AML-193 (cell line): ENCODE measurements at regions not wholly inside any gene's neighbourhood (a gene's known extent, or its start where the extent isn't known, plus 50 kb on each side); places are given as distances from the start of the nearest gene placed in this dataset.

Source experiments
- DNase-seq, 2 experiments: peaks; one replicate each; lab custom pipeline; 2025; lab: John Stamatoyannopoulos, UW

DNA sequence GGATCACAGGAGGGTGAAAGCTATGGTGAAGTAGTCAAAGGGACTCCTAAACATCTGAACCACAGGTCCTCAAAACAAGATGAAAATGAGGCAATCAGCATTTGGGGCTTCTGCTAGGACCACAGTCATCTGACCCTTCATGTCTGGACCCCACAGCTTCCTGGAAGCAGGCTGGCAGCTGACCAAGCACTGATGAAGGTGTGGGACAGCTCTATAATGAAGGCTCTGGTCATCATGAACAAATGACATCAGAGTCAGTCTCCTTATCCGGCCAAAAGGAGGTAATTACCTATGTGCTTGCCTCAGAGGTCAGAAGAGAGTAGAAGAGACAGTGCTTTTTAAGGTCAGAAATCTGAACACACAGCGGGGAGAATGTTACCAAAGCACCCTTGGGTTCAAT is 101.2 kb upstream of the GNAO1 start:
- no peak for DNase-seq

DNA sequence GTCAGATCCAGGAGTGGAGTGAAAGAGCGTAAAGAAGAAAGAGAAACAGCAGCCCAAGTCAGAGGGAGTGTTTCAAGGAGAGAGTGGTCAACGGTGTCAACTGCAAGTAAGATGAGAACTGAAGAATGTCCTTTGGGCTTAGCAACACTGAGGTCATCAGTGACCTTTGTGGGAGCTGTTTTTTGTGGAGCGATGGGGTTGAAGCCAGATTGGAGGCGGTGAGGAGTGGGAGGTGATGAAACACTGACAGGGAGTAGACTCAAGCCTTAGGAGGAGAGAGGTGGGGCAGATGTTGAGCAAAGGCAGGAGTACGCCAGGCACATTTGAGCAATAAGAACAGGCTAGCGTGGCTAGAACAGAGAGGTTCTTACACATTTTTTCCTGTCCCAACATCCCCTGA is 103.7 kb upstream of the GNAO1 start:
- no peak for DNase-seq

DNA sequence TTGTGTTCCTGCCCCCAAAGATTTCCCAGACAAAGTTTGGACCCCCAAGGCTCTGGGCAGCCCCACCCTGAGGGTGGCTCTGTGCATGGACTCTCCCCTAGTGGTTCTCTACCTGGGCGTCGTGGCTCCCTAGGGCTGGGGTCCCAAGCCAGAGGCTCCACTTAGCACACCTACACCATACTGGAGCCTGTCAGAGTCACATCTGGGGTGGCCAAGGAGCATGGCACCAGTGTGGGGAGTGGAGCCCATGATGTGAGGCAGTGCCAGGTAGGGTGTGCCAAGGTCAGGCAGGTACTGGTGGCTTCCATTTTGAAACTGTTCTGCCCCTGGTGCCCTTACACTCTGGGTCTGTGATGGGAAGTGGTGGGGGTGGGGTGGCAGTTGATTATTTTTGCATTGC is 109.9 kb upstream of the GNAO1 start:
- no peak for DNase-seq

DNA sequence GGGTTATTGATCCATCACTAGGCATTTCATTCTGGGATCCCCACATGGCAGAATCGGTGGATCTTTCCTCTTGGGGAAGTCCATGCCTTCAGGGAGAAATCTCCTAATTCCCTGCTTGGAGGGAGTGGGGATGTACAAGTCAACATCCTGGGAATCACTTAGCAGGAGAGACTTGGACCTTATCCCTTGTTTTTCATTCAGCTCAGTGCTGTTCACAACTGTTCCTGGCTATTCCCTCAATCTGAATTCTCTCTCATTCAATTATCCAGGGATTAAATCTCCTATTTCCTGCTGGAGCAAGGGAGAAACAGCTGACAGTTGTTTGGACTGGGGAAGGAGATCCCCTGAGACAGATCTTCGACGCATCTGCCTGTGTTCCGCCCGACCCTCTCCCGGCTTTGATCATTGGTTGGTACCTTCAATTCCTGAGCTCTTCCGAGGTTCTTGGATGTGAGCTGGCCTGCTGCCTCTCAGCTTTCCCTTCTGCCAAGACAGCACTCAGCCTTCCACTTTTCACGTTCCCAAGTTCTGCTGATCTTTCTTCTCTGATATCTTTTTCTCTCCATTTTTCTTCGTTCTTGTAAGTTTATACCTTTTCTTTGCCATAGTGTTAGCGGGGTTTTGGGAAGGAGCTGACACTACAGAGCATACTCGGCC is 115.4 kb upstream of the GNAO1 start:
- DNase-seq = no peak

DNA sequence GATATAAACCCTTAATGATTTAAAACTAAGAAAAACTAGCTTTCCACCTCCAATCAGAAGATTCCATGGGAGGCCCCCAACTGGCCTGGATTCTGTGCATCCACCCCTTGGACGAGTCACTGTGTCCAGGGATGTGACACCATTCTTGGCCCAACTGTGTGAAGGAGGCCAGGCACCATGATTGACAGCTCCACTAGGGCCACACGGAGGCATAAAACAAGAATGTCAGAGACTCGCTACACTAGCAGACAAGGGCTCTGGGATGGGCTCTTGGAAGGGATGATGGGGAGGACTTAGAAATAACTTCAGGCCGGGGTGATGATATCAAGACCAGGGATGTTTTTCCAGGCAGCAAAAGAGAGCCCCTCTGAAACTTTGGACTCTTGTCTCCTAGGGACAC is 117.8 kb upstream of the GNAO1 start:
- DNase-seq = no peak

DNA sequence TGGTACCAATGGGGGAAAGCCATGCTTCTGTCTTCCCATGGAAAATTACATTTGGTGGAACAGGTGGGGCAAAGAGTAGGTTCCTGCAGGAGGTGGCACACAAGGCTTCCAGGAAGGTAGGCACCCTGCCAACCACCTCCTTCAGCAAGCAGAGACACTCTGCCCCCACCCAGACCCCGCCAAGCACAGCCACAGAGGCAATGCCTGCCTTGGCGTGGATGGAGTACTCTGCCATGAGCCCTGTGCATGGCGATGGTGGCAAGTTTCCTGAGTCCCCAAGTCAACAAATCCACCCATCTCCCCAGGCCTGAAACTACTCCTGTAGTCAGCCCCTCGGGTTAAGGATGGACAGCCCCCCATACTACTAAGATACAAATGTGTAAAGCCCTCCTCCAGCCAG is 119.2 kb upstream of the GNAO1 start:
- DNase-seq = no peak

DNA sequence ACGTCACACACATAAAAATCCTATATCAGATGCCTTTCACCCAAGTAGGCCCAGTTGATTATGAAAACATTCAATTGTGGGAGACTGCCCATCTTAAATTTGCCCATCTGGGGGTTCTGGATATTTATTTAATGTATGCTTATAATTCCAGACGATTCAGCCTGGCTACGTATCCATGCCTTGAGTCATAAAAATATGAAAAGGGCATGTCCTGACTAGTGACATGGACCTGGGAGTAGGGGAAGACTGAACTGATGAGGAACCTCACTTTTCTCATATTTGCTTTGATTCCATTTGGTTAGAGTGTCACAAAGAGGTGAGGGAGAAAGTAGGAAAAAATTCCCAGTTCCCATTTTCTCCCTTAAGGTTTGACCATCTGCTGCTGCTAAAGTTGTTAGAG is 122.5 kb upstream of the GNAO1 start:
- no peak for DNase-seq

DNA sequence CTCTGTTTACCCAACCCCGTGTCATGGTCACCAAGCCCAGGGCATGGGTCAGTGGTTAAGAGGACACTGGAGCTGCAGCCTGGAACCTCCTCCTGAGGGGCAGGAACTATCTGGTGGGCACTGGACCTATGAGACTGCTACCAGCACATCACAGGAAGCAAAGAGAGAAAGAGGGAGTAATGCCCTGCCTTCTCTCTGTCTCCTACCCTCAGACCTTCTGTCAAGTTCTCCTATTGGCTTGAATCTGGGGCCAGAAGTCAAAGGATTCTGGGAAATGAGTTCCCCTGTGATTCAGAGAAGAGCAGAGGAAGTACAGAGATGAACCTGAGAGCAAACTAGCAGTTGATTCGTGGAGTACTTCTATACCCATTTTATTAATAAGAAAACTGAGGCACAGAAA is 123.0 kb upstream of the GNAO1 start:
- no peak for DNase-seq

DNA sequence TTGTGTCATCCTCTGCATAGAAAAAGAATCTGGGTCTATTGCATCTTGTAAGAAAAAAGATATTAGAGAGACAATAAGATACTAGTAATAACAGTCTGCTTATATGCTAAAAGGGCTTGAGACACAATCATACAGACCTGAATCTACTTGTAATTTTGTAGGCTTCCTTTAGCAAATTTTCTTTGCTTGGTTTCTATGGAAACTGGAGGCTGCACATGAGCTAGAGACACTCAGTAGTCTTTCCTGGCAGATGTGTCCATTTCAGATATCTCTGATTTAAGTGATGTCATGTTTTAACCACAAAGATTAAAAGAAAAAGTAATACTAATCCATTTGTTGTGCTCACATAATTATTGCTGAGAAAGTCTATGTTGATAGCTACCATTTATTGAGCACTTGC is 123.9 kb upstream of the GNAO1 start:
- DNase-seq = no peak

DNA sequence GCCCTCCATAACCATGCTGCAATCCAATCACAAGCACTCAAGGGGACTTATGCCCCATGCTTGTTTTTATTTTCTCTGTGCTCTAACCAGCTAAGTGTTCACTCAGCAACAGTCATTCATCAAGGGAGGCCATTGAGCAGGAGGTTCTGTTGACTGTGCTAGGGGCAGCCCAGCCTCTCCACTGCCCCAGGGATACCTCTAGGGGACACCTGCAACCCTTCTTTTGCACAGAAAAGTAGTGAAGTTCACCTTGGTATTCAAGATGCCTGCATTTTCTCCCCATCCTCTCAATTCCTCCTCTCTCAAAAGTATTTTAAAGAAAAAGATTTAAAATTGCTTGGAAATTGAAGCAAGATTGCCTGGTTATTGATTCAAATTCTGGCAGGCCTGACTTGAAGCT is 124.7 kb upstream of the GNAO1 start:
- DNase-seq = no peak

DNA sequence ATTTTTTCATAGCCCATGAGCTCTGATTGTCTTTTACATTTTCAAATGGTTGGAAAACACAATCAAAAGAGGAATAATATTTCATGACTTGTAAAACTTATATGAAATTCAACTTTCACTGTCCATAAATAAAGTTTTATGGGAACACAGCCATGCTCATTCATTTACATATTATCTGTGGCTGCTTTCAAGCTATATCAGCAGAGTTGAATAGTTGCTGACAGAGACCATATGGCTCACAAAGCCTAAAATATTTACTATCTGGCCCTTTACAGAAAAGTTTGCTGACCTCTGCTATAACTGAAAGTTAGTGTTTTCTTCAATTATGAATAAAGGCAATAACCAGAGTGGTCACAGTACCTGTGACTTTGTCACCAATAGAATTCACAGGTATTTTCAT is 128.2 kb upstream of the GNAO1 start:
- no peak for DNase-seq

DNA sequence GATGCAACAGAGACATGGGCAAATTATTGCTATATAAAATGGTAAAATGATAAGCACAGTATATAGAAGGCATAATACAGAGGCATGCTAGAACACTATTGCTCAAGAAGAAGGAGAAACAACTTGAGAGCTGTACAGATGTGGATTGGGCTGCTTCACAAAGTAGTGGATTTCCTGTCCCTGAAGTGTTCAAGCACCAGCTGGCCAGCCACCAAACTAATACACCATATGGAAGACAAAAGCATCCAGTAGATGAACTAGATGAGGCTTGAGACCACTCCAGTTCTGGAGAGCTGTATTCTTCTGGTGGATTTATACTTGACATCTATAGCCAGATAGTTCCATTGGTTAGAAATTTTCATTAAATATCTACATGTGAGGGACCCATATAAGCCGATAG is 134.1 kb upstream of the GNAO1 start:
- no peak for DNase-seq

DNA sequence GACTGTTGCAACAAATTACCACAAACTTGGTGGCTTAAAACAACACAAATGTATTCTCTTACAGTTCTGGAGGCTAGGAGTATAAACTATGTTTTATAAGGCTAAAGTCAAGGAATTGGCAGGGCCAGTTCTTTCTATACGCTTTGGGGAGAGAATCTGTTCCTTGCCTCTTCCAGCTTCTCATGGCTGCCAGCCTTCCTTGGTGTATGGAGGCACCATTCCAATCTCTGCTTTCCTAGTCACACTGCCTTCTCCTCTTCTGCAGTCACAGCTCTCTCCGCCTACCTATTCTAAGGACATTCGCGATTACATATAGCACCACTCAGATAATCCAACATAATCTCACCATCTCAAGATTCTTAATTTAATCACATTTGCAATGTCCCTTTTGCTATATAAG is 140.4 kb upstream of the GNAO1 start:
- DNase-seq = no peak

DNA sequence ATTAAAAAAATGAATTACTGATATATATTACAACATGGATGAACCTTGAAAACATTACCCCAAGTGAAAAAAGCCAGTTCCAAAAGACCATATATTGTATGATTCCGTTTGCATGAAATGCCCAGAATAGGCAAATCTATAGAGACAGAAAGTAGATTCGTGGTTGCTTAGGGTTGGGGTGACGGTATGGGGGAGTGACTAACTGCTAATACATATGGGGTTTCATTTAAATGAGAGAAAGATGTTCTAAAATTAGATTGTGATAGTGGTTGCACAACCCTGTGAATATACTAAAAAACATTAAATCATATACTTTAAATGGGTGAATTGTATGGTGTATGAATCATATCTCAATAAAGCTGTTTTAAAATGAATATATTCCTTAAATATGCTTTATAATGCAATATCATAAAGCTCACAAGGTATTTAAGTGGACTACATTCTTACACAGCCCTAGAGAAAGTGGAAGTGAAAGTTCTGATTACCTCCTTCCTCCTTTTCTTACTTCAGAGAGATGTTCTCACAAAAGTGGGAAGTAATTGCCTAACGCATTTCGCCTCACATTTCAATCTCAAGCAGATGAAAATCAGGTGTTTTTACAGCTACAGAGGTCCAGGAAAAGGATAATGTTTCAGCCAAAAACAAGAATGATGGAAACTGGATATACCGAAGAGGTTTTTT is 142.7 kb upstream of the GNAO1 start:
- DNase-seq = peak; percentile 7 to 26

DNA sequence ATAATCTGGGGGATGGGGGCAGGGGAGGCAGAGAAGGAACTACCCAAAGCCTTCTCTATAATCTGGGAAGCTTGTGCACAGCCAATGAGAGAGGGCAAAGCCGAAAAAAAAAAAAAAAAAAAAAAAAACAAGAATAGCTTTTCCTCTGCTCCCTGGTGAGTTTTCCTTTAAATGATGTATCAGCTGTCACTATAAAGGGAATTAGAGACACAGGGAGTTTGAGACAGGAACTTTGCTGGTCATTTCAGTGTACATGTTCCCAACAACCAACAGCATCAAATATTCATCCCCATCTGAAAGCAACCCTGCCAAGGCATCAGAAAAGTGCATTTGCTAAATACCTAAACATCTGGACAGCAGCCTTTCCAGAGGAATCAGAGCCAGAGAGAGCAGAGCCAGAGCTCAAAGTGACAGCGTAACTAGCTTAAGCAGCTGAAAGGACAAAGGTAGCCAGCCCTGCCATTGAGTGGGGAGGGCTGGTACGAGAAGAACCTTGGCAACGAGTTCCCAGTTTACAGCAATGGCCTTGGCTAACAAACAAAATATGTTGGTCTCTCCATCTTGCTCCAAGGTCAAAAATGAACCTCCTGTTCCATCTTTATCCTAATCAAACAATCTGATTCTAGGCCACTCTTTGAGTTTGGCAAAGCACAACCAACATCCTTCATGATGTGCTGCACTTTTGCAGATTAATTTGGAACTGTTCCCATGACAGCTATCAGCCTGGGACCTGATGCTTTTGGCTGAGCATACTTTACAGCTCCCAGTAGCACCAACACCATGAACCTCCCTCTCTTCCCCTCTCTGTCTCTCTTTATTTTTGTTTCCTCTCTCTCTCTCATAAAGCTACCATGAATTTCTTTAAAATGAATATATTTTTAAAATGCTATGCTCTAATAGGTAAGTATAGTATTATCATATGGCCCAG is 143.7 kb upstream of the GNAO1 start:
- DNase-seq = no peak

DNA sequence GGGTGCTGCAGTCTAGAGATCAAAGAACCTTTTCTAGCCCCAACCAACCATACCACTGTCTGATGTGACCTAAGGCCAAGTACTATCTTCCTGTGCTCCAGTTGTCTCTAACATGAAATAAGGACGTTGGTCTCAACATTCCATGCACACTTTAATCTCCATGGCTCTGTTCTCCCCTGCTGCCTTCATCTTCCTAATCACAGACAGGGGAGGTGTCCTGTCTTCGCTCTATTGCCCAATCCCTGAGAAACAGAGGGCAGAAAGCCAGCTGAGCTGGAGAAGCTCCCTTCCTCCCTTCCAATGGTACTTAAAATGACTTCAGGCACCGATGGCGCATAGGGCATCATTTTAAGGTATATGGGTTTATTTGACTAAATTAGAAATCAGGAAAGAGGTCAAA is 148.9 kb upstream of the GNAO1 start:
- DNase-seq = no peak

DNA sequence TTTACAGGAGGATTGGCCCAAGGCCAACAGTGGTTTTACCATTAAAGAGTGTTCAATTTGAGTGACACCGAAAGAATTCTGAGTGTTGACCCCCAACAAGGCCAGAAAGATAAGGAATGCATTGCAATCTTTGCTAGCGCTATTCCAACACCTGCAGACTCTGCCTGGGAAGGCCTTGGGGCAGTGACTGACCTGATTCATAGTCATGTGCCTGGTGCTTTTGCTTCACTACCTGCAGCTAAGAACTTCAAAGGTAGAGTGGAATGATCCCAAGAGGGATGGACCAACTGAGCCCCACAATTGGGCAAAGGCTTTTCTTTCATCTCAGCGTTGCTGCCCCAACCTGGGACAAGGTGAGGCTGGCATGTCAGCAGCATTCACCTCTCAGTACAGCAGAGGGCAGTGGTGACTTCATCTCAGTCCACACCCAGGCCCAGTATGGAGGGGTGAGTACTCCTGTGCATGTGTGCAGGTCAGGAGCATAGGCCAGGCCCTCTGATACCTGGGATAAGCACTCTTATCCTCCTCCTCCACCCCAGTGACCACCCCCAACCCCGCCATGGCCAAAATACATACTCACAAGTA is 149.6 kb upstream of the GNAO1 start:
- no peak for DNase-seq

DNA sequence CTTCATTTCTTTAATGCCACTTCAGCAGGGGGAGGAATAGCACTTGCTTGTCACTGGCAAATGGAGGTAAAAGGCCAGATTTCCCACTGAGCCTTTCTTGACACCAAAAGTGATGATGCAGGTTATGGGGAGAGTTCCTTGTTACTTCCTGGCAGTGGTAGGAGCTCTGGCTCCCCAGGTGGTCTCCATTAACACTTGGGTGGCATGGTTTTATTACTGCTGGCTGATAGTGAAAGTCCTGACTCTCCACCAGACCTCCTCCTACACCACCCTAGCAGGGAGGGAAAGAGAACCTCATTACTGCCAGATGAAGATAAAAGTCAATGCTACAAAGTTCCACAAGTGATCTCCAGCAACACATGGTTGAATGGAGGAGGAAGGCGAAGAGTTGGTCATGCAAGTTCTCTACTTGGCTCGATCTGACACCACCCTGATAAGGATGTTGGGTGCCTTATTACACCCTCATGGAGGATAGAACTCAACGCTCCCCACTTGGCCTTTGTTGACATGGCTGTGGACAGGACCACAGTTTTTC is 152.7 kb upstream of the GNAO1 start:
- DNase-seq = no peak

DNA sequence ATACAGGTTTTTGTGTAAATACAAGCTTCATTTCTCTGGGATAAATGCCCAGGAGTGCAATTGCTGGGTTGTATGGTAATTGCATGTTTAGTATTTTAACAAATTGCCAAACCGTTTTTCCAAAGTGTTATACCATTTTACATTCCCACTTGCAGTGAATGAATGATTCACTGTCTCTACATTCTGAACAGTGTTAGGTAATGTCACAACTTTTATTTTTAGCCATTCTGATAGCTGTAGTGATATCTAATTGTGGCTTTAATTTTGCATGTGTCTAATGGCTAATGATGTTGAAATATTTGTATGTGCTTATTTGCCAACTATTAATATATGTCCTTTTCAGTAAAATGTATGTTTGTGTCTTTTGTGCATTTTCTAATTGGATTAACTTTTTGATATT is 156.9 kb upstream of the CES5A start:
- DNase-seq = no peak

DNA sequence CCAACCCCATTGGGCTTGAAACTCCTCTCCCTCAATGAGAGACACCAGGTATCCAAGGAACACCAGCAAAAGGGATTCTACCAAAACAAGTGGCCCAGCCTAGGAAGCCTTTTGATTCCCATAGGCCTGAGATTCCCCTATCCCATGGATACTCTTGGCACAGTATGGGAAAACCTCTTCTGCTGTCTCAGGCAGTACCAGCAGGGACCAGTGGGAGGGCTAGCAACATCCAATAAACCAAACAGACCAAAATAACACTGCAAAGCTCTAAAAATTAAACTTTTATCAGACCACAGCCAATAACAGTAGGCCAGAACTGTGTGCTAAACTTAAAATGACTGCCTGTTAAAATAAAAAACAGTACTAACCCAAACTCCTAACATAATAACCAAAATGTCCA is 153.9 kb upstream of the CES5A start:
- DNase-seq = no peak

DNA sequence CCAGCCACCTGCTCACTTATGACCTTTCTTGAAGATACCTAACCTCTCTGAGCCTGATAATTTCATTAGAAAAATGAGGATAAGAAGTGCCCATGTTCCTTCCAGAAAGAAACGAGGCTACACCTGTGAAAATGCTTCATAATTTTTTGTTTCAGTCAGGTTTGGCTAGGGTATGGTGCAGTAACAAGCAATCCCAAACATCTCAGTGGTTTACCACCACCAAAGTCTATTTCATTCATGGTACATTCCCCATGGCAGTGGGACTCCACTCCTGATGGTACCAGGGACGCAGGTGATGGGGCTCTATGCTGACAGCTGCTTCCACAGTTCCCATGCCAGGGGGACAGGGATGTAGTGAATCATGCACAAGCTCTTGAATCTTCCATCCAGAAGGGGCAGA is 147.6 kb upstream of the CES5A start:
- DNase-seq = no peak

DNA sequence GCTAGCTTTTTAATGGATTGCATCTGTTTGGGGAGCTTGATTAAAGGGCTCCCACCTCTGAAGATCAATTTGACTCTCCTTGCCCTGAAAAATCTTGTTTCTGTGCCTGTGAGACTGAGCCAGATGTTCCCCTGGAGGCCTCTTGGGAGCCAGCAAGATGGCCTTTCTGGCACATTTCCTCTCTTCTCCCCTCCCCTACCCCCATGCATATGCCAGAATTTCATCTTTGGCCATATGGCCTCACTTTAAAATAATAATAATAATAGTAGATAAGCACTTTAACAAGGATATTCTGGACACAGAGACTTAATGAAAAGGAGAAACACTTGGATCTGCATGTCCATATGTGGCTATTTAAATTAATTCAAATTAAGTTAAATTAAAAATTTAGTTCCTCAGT is 144.1 kb upstream of the CES5A start:
- no peak for DNase-seq
